ENCODE measurements at regions not wholly inside any gene's neighbourhood (a gene's known extent, or its start where the extent isn't known, plus 50 kb on each side); places are given as distances from the start of the nearest gene placed in this dataset.

- TF ChIP-seq, protein P1, sequence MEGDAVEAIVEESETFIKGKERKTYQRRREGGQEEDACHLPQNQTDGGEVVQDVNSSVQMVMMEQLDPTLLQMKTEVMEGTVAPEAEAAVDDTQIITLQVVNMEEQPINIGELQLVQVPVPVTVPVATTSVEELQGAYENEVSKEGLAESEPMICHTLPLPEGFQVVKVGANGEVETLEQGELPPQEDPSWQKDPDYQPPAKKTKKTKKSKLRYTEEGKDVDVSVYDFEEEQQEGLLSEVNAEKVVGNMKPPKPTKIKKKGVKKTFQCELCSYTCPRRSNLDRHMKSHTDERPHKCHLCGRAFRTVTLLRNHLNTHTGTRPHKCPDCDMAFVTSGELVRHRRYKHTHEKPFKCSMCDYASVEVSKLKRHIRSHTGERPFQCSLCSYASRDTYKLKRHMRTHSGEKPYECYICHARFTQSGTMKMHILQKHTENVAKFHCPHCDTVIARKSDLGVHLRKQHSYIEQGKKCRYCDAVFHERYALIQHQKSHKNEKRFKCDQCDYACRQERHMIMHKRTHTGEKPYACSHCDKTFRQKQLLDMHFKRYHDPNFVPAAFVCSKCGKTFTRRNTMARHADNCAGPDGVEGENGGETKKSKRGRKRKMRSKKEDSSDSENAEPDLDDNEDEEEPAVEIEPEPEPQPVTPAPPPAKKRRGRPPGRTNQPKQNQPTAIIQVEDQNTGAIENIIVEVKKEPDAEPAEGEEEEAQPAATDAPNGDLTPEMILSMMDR (IDR thresholded peaks at IDR 0.05; ENCODE audit: low read depth, low read length, poor library complexity, severe bottlenecking): no peak
- no peak for TF ChIP-seq EZH2phosphoT487 (IDR thresholded peaks at IDR 0.05; ENCODE audit: borderline replicate concordance, low read length)
Observed at GRCh38 chr13:39963612-39964011, 308.1 kb downstream of the COG6 start.
